AG10803 (cell line): ENCODE measurements at regions not wholly inside any gene's neighbourhood (a gene's known extent, or its start where the extent isn't known, plus 50 kb on each side); places are given as distances from the start of the nearest gene placed in this dataset.

Source experiments
- DNase-seq: peaks from one replicate; pipeline ENCODE4 v3.0.0; 2010; ENCODE audit warnings: low read depth
- H3K4me3 ChIP-seq: 2 replicates; pipeline ENCODE4 v1.5.1; 2011; ENCODE audit warnings: mild to moderate bottlenecking, low read length, control low read depth
- TF ChIP-seq, protein P1 (sequence below): conservative IDR thresholded peaks from 2 replicates; pipeline ENCODE4 v1.5.1; 2011; ENCODE audit warnings: mild to moderate bottlenecking, low read length, control low read depth, inconsistent platforms

DNA sequence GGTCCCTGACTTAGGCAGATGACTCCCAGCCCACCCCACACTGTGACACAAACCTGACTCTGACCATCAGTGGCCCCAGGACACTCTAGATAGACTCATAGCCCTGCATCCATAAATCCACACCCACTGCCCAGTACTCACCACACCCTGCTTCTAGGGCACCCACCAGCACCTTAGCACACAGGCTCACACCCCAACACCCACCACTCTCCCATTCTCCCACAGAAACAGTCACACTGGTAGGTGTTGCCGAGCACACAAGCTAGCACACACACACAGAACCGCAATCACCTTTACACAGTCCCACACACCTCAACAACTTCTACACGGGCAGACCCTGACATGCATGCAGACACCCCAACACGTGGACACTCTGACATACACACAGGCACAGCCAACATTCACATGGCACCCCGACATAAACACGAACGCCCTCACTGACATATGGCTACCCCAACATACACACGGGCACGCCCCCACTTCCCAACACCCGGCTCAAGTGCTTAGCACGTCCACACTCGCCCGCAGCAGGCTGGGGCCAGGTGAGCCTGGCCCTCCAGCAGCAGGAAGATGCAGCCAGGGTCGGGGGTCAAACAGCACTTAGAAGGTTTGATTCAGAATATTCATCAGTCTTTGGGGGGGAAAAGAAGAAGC is 105.5 kb upstream of the TARDBP start:
- TF ChIP-seq, protein P1, sequence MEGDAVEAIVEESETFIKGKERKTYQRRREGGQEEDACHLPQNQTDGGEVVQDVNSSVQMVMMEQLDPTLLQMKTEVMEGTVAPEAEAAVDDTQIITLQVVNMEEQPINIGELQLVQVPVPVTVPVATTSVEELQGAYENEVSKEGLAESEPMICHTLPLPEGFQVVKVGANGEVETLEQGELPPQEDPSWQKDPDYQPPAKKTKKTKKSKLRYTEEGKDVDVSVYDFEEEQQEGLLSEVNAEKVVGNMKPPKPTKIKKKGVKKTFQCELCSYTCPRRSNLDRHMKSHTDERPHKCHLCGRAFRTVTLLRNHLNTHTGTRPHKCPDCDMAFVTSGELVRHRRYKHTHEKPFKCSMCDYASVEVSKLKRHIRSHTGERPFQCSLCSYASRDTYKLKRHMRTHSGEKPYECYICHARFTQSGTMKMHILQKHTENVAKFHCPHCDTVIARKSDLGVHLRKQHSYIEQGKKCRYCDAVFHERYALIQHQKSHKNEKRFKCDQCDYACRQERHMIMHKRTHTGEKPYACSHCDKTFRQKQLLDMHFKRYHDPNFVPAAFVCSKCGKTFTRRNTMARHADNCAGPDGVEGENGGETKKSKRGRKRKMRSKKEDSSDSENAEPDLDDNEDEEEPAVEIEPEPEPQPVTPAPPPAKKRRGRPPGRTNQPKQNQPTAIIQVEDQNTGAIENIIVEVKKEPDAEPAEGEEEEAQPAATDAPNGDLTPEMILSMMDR = no peak
- H3K4me3 ChIP-seq = no peak overlapping the region
- no peak for DNase-seq

DNA sequence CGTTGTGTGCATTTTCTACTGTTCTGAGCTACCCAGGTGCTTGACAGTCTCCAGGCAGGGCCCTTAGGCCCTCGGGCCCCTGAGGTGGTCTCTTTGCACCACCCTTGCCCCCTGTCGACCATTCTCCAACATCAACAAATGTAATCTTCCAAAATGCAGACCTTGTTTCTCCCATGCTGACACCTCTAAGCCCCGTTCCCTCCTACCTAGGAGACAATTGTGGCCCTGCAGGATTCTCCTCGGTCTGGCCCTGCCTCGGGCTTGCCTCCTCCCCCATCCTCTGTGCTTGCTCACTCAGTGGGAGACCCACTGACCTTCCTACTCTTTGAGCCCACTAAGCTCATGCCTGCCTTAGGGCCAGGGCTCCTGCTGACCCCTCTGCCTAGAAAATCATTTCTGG is 104.2 kb upstream of the TARDBP start:
- H3K4me3 ChIP-seq = no peak overlapping the region
- DNase-seq = no peak
- TF ChIP-seq, protein P1 = no peak

- no peak overlapping the region for H3K4me3 ChIP-seq
- TF ChIP-seq, protein P1 = peak; percentile 27
- no peak for DNase-seq
Measured at GRCh38 chr1:10909697-10910680, 102.5 kb upstream of the TARDBP start.

- TF ChIP-seq, protein P1 = no peak
- no peak for DNase-seq
- no peak overlapping the region for H3K4me3 ChIP-seq
Measured at GRCh38 chr1:10910681-10911489, 101.6 kb upstream of the TARDBP start.

GRCh38 chr1:10911490-10912166 is 100.8 kb upstream of the TARDBP start:
- DNase-seq = no peak
- TF ChIP-seq, protein P1 = no peak
- no peak overlapping the region for H3K4me3 ChIP-seq

DNA sequence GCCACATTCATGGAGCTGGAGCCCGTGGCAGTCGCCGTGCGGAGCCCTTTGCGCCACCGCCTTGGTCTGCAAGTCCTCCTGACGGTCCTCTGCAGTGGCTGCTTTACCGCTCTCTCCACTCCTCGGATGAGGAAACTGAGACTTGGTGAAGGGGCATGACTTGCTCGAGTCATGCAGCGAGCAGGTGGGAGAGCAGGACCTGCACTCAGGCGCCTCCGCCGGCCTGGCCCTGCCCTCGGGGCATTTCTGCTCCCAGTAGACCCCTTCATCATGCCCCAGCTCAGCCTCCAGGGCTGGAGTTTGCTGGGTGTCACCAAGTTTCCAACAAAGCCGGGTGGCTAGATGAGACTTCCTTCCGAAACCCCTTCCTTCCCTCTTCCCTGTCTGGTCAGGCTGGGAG is 100.0 kb upstream of the TARDBP start:
- no peak for DNase-seq
- TF ChIP-seq, protein P1 = no peak
- H3K4me3 ChIP-seq = no peak overlapping the region
